Stimulated activated CD4-positive, alpha-beta T cell treated with anti-CD3 and anti-CD28 coated beads, TNF-alpha, amount 100 ng/mL, for 48 hours (primary cell): ENCODE measurements at regions not wholly inside any gene's neighbourhood (a gene's known extent, or its start where the extent isn't known, plus 50 kb on each side); places are given as distances from the start of the nearest gene placed in this dataset.
"Not testable (repeated sequence)": the region's sequence is repeated elsewhere in the genome, so short reads cannot be mapped to it uniquely, and the experiment has no call there.

Source experiments
- DNase-seq, 3 donors: peaks; one replicate each; pipeline ENCODE4 v3.0.0-alpha.2; 2020; ENCODE audit warnings: low read depth in 3 of 3

GRCh38 chr16:29114574-29114973 lies 129.7 kb downstream of the LAT start:
- DNase-seq, result no peak

GRCh38 chr16:29113446-29113845 lies 128.6 kb downstream of the LAT start:
- not testable (repeated sequence) for DNase-seq

GRCh38 chr16:29112755-29113347 lies 128.0 kb downstream of the LAT start:
- no peak for DNase-seq

- DNase-seq, result not testable (repeated sequence)
Observed at GRCh38 chr16:29111901-29112680, 127.2 kb downstream of the LAT start.

GRCh38 chr16:29111421-29111820 lies 126.6 kb downstream of the LAT start:
- DNase-seq, result no peak

GRCh38 chr16:29108625-29109169 lies 123.8 kb downstream of the LAT start:
- not testable (repeated sequence) for DNase-seq

- no peak for DNase-seq
Observed at GRCh38 chr16:29107299-29107698, 122.4 kb downstream of the LAT start.

GRCh38 chr16:29106259-29106908 lies 121.5 kb downstream of the LAT start:
- DNase-seq, result not testable (repeated sequence)

- not testable (repeated sequence) for DNase-seq
Observed at GRCh38 chr16:29104600-29104999, 119.7 kb downstream of the LAT start.

- DNase-seq, result not testable (repeated sequence)
Observed at GRCh38 chr16:29097965-29098364, 113.1 kb downstream of the LAT start.

- DNase-seq, result not testable (repeated sequence)
Observed at GRCh38 chr16:29094729-29095624, 110.1 kb downstream of the LAT start.

GRCh38 chr16:29094325-29094724 lies 109.5 kb downstream of the LAT start:
- DNase-seq, result not testable (repeated sequence)

- not testable (repeated sequence) for DNase-seq
Observed at GRCh38 chr16:29089679-29090078, 104.8 kb downstream of the LAT start.

GRCh38 chr16:29087673-29088072 lies 102.8 kb downstream of the LAT start:
- not testable (repeated sequence) for DNase-seq

GRCh38 chr16:29081829-29082639 lies 97.2 kb downstream of the LAT start:
- peak in 1 of 3 donors; percentile 13 for DNase-seq

- DNase-seq, result peak in 1 of 3 donors; percentile 9
Observed at GRCh38 chr16:29074554-29075402, 89.9 kb downstream of the LAT start.

- DNase-seq, result not testable (repeated sequence)
Observed at GRCh38 chr16:29062235-29062634, 77.4 kb downstream of the LAT start.

- DNase-seq, result not testable (repeated sequence)
Observed at GRCh38 chr16:29061467-29061921, 76.6 kb downstream of the LAT start.

GRCh38 chr16:29060022-29060810 lies 75.4 kb downstream of the LAT start:
- not testable (repeated sequence) for DNase-seq
